WTC11 (cell line): ENCODE measurements at regions not wholly inside any gene's neighbourhood (a gene's known extent, or its start where the extent isn't known, plus 50 kb on each side); places are given as distances from the start of the nearest gene placed in this dataset.

Experiments
- ATAC-seq: fragments of 200-7000 bp; cut with Tn5 transposase; 2 replicates; pipeline ENCODE4 v1.10.0; 2021; ENCODE audit warnings: mild to moderate bottlenecking, moderate library complexity
- CTCF ChIA-PET: fragments of 300-600 bp; sonication (Branson Sonifier 250); formaldehyde crosslinking; loops from one replicate; lab custom pipeline; 2021; ENCODE audit warnings: antibody characterized with exemption; lab: Charles Lee
- POLR2A ChIA-PET: fragments of 350-600 bp; sonication (Branson Sonifier 250); formaldehyde crosslinking; loops from one replicate; lab custom pipeline; 2021; ENCODE audit warnings: antibody characterized with exemption; lab: Charles Lee
- DNase-seq: peaks from one replicate; pipeline ENCODE4 v3.0.0; 2021; ENCODE audit warnings: low spot score
- H3K27ac Mint-ChIP-seq: 2 replicates; pipeline ENCODE4 v1.8.0; 2021; ENCODE audit warnings: mixed read lengths
- H3K27me3 Mint-ChIP-seq: 2 replicates; pipeline ENCODE4 v1.8.0; 2021; ENCODE audit warnings: low read depth, mild to moderate bottlenecking, moderate library complexity, mixed read lengths
- H3K36me3 Mint-ChIP-seq: 2 replicates; pipeline ENCODE4 v1.8.0; 2021; ENCODE audit warnings: mixed read lengths
- H3K4me1 Mint-ChIP-seq: 2 replicates; pipeline ENCODE4 v1.8.0; 2022; ENCODE audit warnings: mixed read lengths
- H3K4me3 Mint-ChIP-seq: 2 replicates; pipeline ENCODE4 v1.8.0; 2021; ENCODE audit warnings: mild to moderate bottlenecking, moderate library complexity, mixed read lengths
- H3K9me3 Mint-ChIP-seq: 2 replicates; pipeline ENCODE4 v1.8.0; 2021; ENCODE audit warnings: mixed read lengths
- ATF1 ChIP-seq: sonication (generic); formaldehyde crosslinking; IDR thresholded peaks from 2 replicates; pipeline ENCODE4 v1.8.1; 2023; ENCODE audit warnings: mild to moderate bottlenecking, moderate library complexity, missing genetic modification reagents
- ATF6 ChIP-seq: sonication (generic); formaldehyde crosslinking; IDR thresholded peaks from 2 replicates; pipeline ENCODE4 v1.8.1; 2023; ENCODE audit warnings: mild to moderate bottlenecking, missing genetic modification reagents
- CDX4 ChIP-seq: fragments of 250-450 bp; sonication (Bioruptor Pico); IDR thresholded peaks from 2 replicates; pipeline ENCODE4 v1.9.0; 2021; ENCODE audit warnings: moderate library complexity, mild to moderate bottlenecking, inconsistent platforms, borderline replicate concordance
- ESRRA ChIP-seq: sonication (generic); formaldehyde crosslinking; IDR thresholded peaks from 2 replicates; pipeline ENCODE4 v1.8.1; 2022; ENCODE audit warnings: mild to moderate bottlenecking, missing genetic modification reagents, borderline replicate concordance
- ETV6 ChIP-seq: sonication (generic); formaldehyde crosslinking; IDR thresholded peaks from 2 replicates; pipeline ENCODE4 v1.8.1; 2022; ENCODE audit warnings: mild to moderate bottlenecking, missing genetic modification reagents
- FOXK1 ChIP-seq: sonication (generic); formaldehyde crosslinking; IDR thresholded peaks from 2 replicates; pipeline ENCODE4 v1.8.0; 2022; ENCODE audit warnings: mild to moderate bottlenecking, moderate library complexity, missing genetic modification reagents
- IRF2 ChIP-seq: sonication (generic); formaldehyde crosslinking; IDR thresholded peaks from 2 replicates; pipeline ENCODE4 v1.8.0; 2022; ENCODE audit warnings: low read depth, missing genetic modification reagents, borderline replicate concordance
- JAZF1 ChIP-seq: fragments of 250-450 bp; sonication (Bioruptor Pico); IDR thresholded peaks from 2 replicates; pipeline ENCODE4 v1.9.0; 2021; ENCODE audit warnings: moderate library complexity, mild to moderate bottlenecking, inconsistent platforms
- KAT7 ChIP-seq: sonication (generic); formaldehyde crosslinking; IDR thresholded peaks from 2 replicates; pipeline ENCODE4 v1.8.1; 2023; ENCODE audit warnings: missing genetic modification reagents, mild to moderate bottlenecking, borderline replicate concordance
- MAX ChIP-seq: sonication (generic); formaldehyde crosslinking; IDR thresholded peaks from 2 replicates; pipeline ENCODE4 v1.8.0; 2022; ENCODE audit warnings: mild to moderate bottlenecking, missing genetic modification reagents
- PRDM15 ChIP-seq: sonication (generic); formaldehyde crosslinking; IDR thresholded peaks from 2 replicates; pipeline ENCODE4 v1.8.0; 2022; ENCODE audit warnings: missing genetic modification reagents
- ZNF317 ChIP-seq: sonication (generic); formaldehyde crosslinking; IDR thresholded peaks from 2 replicates; pipeline ENCODE4 v1.8.1; 2023; ENCODE audit warnings: low read depth, mild to moderate bottlenecking, moderate library complexity, missing genetic modification reagents, borderline replicate concordance
- ZNF396 ChIP-seq: fragments of 250-450 bp; sonication (Bioruptor Pico); IDR thresholded peaks from 2 replicates; pipeline ENCODE4 v1.8.0; 2021; ENCODE audit warnings: mild to moderate bottlenecking, moderate library complexity, borderline replicate concordance
- ZNF423 ChIP-seq: fragments of 250-450 bp; sonication (Bioruptor Pico); IDR thresholded peaks from 2 replicates; pipeline ENCODE4 v2.1.2; 2022; ENCODE audit warnings: mild to moderate bottlenecking, moderate library complexity
- ZNF425 ChIP-seq: fragments of 250-450 bp; sonication (Bioruptor Pico); conservative IDR thresholded peaks from 2 replicates; pipeline ENCODE4 v1.9.0; 2021; ENCODE audit warnings: mild to moderate bottlenecking
- ZNF671 ChIP-seq: fragments of 250-450 bp; sonication (Bioruptor Pico); IDR thresholded peaks from 2 replicates; pipeline ENCODE4 v1.8.0; 2021; ENCODE audit warnings: mild to moderate bottlenecking
- ZSCAN18 ChIP-seq: fragments of 250-450 bp; sonication (Bioruptor Pico); IDR thresholded peaks from 2 replicates; pipeline ENCODE4 v2.1.2; 2022; ENCODE audit warnings: mild to moderate bottlenecking, moderate library complexity
- TF ChIP-seq, protein P1 (sequence below): sonication (generic); formaldehyde crosslinking; IDR thresholded peaks from 2 replicates; pipeline ENCODE4 v1.8.1; 2023; ENCODE audit warnings: mild to moderate bottlenecking, missing genetic modification reagents, moderate library complexity
- TF ChIP-seq, protein P2 (sequence below): sonication (generic); formaldehyde crosslinking; IDR thresholded peaks from 2 replicates; pipeline ENCODE4 v1.8.0; 2022; ENCODE audit warnings: mild to moderate bottlenecking, missing genetic modification reagents
- TF ChIP-seq, protein P3 (sequence below): fragments of 250-450 bp; sonication (Bioruptor Pico); IDR thresholded peaks from 2 replicates; pipeline ENCODE4 v1.9.0; 2021; ENCODE audit warnings: mild to moderate bottlenecking

DNA sequence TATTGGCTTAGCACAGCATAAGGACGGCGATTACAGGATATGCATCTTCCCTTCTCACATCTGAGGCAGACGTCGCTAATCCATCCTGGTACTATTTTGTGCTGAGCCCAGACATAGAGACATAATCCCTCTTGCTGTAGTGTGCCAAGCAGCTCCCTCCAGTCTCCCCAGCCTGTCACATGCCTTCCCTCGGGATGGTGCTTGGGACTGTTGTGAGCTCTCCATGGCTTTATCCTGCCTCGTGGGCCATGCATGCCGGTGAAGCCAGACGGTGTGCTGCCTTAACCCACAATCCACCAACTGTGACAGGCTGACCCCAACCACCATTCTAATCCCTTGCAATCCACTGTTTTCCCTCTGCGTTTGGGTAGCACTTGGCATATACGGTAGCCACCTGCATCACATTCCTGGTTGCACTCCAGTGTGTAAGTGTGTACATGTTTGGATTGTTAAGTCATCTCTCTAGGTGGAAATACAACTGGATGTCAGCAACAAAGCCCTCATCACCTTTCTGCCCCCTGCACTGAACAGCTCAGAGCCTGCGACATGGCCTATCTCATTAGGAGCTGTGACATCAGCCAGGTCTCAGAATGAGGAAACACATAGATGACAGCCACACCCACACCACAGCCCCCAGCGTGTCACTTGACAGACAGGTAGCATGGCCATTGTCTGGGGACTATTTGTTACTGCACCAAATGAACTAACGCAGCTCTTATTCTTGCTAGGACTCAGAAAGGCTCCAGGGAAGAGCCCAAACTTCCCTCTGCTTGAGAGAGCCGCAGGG is 374.8 kb upstream of the CDH4 start (continued):
- TF ChIP-seq ZSCAN18 (CRISPR knock-in tag) (no peak), ZNF671 (no peak), ATF6 (CRISPR knock-in tag) (no peak), ZNF396 (CRISPR knock-in tag) (no peak), ZNF423 (CRISPR knock-in tag) (no peak), FOXK1 (CRISPR knock-in tag) (no peak), CDX4 (CRISPR knock-in tag) (no peak)

GRCh38 chr20:60882836-60883235 is 369.2 kb upstream of the CDH4 start:
- no peaks in the 10 kb centered on the region for H3K4me1 Mint-ChIP-seq
- H3K9me3 Mint-ChIP-seq: peaks cover 14% of the 10 kb centered on the region
- no peak for TF ChIP-seq JAZF1
- no peak for TF ChIP-seq ZNF425 (CRISPR knock-in tag)
- no peak for TF ChIP-seq KAT7
- TF ChIP-seq ZNF317 (CRISPR knock-in tag): no peak
- TF ChIP-seq ESRRA: no peak
- TF ChIP-seq ATF6 (CRISPR knock-in tag): no peak
- TF ChIP-seq, protein P1, sequence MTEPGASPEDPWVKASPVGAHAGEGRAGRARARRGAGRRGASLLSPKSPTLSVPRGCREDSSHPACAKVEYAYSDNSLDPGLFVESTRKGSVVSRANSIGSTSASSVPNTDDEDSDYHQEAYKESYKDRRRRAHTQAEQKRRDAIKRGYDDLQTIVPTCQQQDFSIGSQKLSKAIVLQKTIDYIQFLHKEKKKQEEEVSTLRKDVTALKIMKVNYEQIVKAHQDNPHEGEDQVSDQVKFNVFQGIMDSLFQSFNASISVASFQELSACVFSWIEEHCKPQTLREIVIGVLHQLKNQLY (CRISPR knock-in tag): no peak
- TF ChIP-seq ETV6 (CRISPR knock-in tag): no peak
- no peak for TF ChIP-seq PRDM15 (CRISPR knock-in tag)
- no peak for TF ChIP-seq MAX (CRISPR knock-in tag)
- TF ChIP-seq ATF1: no peak
- TF ChIP-seq ZNF423 (CRISPR knock-in tag): no peak
- TF ChIP-seq, protein P2, sequence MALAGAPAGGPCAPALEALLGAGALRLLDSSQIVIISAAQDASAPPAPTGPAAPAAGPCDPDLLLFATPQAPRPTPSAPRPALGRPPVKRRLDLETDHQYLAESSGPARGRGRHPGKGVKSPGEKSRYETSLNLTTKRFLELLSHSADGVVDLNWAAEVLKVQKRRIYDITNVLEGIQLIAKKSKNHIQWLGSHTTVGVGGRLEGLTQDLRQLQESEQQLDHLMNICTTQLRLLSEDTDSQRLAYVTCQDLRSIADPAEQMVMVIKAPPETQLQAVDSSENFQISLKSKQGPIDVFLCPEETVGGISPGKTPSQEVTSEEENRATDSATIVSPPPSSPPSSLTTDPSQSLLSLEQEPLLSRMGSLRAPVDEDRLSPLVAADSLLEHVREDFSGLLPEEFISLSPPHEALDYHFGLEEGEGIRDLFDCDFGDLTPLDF (CRISPR knock-in tag): no peak
- no peak for TF ChIP-seq IRF2
- TF ChIP-seq, protein P3, sequence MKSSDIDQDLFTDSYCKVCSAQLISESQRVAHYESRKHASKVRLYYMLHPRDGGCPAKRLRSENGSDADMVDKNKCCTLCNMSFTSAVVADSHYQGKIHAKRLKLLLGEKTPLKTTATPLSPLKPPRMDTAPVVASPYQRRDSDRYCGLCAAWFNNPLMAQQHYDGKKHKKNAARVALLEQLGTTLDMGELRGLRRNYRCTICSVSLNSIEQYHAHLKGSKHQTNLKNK (CRISPR knock-in tag): no peak
- ATAC-seq (no peak), DNase-seq (no peak)
- ChIA-PET CTCF (interaction anchor here (1.0 kb wide), 1 partner anchor 101 kb away, joined by 3 read pairs; no protein-coding TSS in a partner anchor), POLR2A (no interaction called here)
- 0 out of 2 replicates have a peak, but pooled peaks cover under 1% of the 10 kb centered on the region for H3K36me3 Mint-ChIP-seq
- H3K4me3 Mint-ChIP-seq: no peak overlapping the region
- H3K27ac Mint-ChIP-seq: no peak overlapping the region
- peaks cover 47% of the 10 kb centered on the region for H3K27me3 Mint-ChIP-seq
